ENCODE measurements at regions not wholly inside any gene's neighbourhood (a gene's known extent, or its start where the extent isn't known, plus 50 kb on each side); places are given as distances from the start of the nearest gene placed in this dataset.

DNA sequence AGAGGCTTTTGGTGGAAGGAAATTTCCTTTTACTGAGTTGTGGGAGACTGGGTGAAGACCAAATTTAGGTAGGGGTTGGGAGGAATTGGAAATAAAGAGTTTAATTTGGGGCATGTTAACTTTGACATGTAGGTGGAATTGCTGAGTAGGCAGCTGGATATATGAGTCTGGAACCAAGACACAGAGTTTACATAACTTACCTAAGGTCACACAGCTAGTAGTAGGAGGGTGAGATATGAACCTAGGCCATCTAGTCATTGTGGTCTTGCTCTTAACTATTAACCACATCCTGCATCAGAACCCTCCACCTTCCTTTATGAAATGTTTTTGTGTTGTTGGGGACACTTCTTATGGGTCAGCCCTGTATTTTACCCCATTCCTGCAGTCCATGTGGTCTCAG, 113.1 kb downstream of the ICOS start:
- intact Hi-C loops (cut with micrococcal nuclease), result no loop called here
- Histone ChIP-seq H4K20me1 (ENCODE audit: insufficient read depth) (no peaks in the 10 kb centered on the region), H3K9me2 (ENCODE audit: insufficient read depth) (no peaks in the 10 kb centered on the region), H3K27ac (ENCODE audit: low read depth, low read length) (no peak overlapping the region), H3K9me3 (ENCODE audit: control insufficient read depth in 1 of 2, insufficient read depth in 1 of 2, low read depth in 1 of 2, low read length in 2 of 2) (no peaks in the 10 kb centered on the region), H3K4me2 (ENCODE audit: low read length) (no peak overlapping the region), H3K36me3 (ENCODE audit: control insufficient read depth in 1 of 2, insufficient read depth in 2 of 2, low read length in 2 of 2) (no peaks in the 10 kb centered on the region), H3K4me3 (replicated peaks in 1 of 2; ENCODE audit: low read depth in 1 of 2, low read length in 2 of 2) (no peak overlapping the region), H2AFZ (ENCODE audit: low read depth, low read length, poor library complexity, severe bottlenecking) (no peak overlapping the region), H3K27me3 (ENCODE audit: insufficient read depth, low read length) (peaks cover 6% of the 10 kb centered on the region; the same call in 1 of the 2 replicates), H3K9ac (ENCODE audit: low read length) (no peak overlapping the region), H3K79me2 (ENCODE audit: insufficient read depth, low read length) (no peaks in the 10 kb centered on the region), H3K4me1 (ENCODE audit: control insufficient read depth in 1 of 2, insufficient read depth in 2 of 2, low read length in 2 of 2) (no peaks in the 10 kb centered on the region)
- no peak for DNase-seq (ENCODE audit: low read depth, low spot score)
- RAD21 ChIA-PET (ENCODE audit: low non-redundant PET in 1 of 2, low total read pairs in 2 of 2, uncharacterized antibody in 2 of 2, unreplicated experiment in 2 of 2), result no interaction called here
- CTCF ChIA-PET, result no interaction called here
- TF ChIP-seq RAD21 (IDR thresholded peaks at IDR 0.05; ENCODE audit: low read depth), result no peak
- TF ChIP-seq SP1 (IDR thresholded peaks at IDR 0.05; ENCODE audit: low read depth), result no peak
- TF ChIP-seq ATF3 (IDR thresholded peaks at IDR 0.05), result no peak
- no peak for ATAC-seq
- BruUV-seq (replicated peaks), result no TSS peak
- POLR2A ChIA-PET, result no interaction called here

GRCh38 chr2:204050681-204051080, 114.1 kb downstream of the ICOS start:
- no TSS peak for BruUV-seq (replicated peaks)
- Histone ChIP-seq H3K9me2 (ENCODE audit: insufficient read depth) (no peaks in the 10 kb centered on the region), H3K4me2 (ENCODE audit: low read length) (no peak overlapping the region), H3K9ac (ENCODE audit: low read length) (no peak overlapping the region), H3K36me3 (ENCODE audit: control insufficient read depth in 1 of 2, insufficient read depth in 2 of 2, low read length in 2 of 2) (no peaks in the 10 kb centered on the region), H3K4me1 (ENCODE audit: control insufficient read depth in 1 of 2, insufficient read depth in 2 of 2, low read length in 2 of 2) (no peaks in the 10 kb centered on the region), H3K27me3 (ENCODE audit: insufficient read depth, low read length) (0 out of 2 replicates have a peak, but pooled peaks cover 3% of the 10 kb centered on the region), H2AFZ (ENCODE audit: low read depth, low read length, poor library complexity, severe bottlenecking) (no peak overlapping the region), H4K20me1 (ENCODE audit: insufficient read depth) (no peaks in the 10 kb centered on the region), H3K4me3 (replicated peaks in 1 of 2; ENCODE audit: low read depth in 1 of 2, low read length in 2 of 2) (no peak overlapping the region), H3K79me2 (ENCODE audit: insufficient read depth, low read length) (no peaks in the 10 kb centered on the region), H3K9me3 (ENCODE audit: control insufficient read depth in 1 of 2, insufficient read depth in 1 of 2, low read depth in 1 of 2, low read length in 2 of 2) (no peaks in the 10 kb centered on the region), H3K27ac (ENCODE audit: low read depth, low read length) (no peak overlapping the region)
- ChIA-PET CTCF (interaction anchor here (0.5 to 1.7 kb wide), 6 partner anchors 11 to 1506 kb away, joined by 3 to 4 read pairs (median 3); no protein-coding TSS in a partner anchor), POLR2A (no interaction called here), RAD21 (ENCODE audit: low non-redundant PET in 1 of 2, low total read pairs in 2 of 2, uncharacterized antibody in 2 of 2, unreplicated experiment in 2 of 2) (no interaction called here)
- TF ChIP-seq POLR2A (IDR thresholded peaks at IDR 0.05; ENCODE audit: borderline replicate concordance, extremely low read depth, insufficient read depth, insufficient read length) (no peak), CTCF (IDR thresholded peaks at IDR 0.05 in 2 of 3, conservative IDR thresholded peaks at IDR 0.05 in 1 of 3; ENCODE audit: borderline replicate concordance in 1 of 3, insufficient read depth in 1 of 3, low read depth in 2 of 3, low read length in 2 of 3) (no peak)
- TF ChIP-seq, protein P1, sequence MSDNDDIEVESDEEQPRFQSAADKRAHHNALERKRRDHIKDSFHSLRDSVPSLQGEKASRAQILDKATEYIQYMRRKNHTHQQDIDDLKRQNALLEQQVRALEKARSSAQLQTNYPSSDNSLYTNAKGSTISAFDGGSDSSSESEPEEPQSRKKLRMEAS (IDR thresholded peaks at IDR 0.05), result no peak
- ATAC-seq (no peak), DNase-seq (ENCODE audit: low read depth, low spot score) (no peak)
- intact Hi-C loops (cut with micrococcal nuclease), result no loop called here
